GM18499 (cell line): ENCODE measurements at regions not wholly inside any gene's neighbourhood (a gene's known extent, or its start where the extent isn't known, plus 50 kb on each side); places are given as distances from the start of the nearest gene placed in this dataset.
"Not testable (repeated sequence)": the region's sequence is repeated elsewhere in the genome, so short reads cannot be mapped to it uniquely, and the experiment has no call there.

Source experiments
- ATAC-seq: cut with Tn5 transposase; IDR thresholded peaks from one replicate; pipeline ENCODE4 v1.9.1; 2021; ENCODE audit warnings: moderate number of reproducible peaks; ENCODE audit not compliant: insufficient read depth, unreplicated experiment

- no peak for ATAC-seq
Measured at GRCh38 chr1:194080826-194081225, 894.4 kb upstream of the B3GALT2 start.

DNA sequence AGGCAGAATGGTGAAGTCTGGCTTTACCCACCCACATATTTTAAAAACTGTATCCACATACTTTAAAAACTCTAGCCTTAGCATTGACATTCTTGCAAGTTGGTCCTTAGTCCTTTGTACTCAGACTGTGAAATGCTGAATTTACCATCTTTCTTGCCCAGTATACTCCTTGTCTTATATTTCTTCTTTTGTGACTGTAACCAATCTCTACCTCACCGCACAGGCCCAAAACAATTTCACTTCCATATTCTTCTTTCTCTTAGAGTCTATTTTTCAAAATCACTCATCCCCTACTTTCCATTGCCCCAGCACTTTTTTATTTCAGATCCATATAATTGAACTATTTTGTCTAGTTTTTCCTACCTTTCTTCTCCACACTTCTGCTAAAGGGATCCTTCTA is 892.4 kb upstream of the B3GALT2 start:
- ATAC-seq: peak; percentile 87

DNA sequence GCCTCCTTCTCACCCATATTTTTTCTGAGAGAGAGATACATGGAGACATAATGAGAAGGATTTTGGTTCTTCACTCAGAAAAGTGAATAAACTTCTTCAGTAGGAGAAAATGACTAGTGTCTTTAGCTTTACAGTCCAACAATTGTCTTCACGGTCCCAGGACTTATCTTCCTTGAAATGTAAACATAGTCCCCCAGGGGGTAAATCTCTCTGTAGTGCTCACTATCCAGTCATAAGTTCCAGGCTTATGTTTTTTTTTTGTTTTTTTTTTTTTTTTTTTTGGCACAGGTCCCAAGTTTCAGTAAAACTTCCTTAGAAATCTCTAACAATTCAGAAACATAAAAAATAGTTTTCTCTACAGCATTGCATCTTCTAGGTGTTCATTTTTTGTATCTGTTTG is 890.2 kb upstream of the B3GALT2 start:
- ATAC-seq: no peak

- ATAC-seq: no peak
Measured at GRCh38 chr1:194073833-194074232, 887.4 kb upstream of the B3GALT2 start.

GRCh38 chr1:194071205-194071604 is 884.8 kb upstream of the B3GALT2 start:
- no peak for ATAC-seq

GRCh38 chr1:194069831-194070218 is 883.4 kb upstream of the B3GALT2 start:
- ATAC-seq: no peak

GRCh38 chr1:194069168-194069830 is 882.9 kb upstream of the B3GALT2 start:
- ATAC-seq: no peak

GRCh38 chr1:194068446-194069167 is 882.2 kb upstream of the B3GALT2 start:
- ATAC-seq: no peak

DNA sequence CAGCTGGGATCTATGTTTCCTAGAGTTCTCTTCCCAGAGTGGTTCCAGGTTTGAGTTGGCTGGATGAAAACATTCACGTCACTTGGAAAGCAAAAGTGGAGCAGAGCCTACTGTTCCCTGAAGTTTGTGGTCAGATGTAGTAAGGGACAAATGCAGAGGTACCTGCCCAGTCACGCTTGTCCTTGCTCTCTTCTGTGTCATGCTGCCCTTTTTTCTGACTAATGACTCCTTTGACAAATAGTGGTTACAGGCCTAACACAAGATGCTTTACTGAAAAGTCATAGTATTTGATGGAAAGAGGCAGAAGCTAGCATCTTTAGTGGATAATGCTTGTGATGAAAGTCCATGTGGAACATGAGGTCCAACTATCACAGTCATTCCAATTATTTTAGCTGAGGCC is 881.4 kb upstream of the B3GALT2 start:
- ATAC-seq: no peak

- ATAC-seq: no peak
Measured at GRCh38 chr1:194062962-194063361, 876.5 kb upstream of the B3GALT2 start.

- ATAC-seq: no peak
Measured at GRCh38 chr1:194062526-194062925, 876.1 kb upstream of the B3GALT2 start.

- ATAC-seq: no peak
Measured at GRCh38 chr1:194060481-194060880, 874.1 kb upstream of the B3GALT2 start.

GRCh38 chr1:194058268-194058667 is 871.9 kb upstream of the B3GALT2 start:
- ATAC-seq: not testable (repeated sequence)

DNA sequence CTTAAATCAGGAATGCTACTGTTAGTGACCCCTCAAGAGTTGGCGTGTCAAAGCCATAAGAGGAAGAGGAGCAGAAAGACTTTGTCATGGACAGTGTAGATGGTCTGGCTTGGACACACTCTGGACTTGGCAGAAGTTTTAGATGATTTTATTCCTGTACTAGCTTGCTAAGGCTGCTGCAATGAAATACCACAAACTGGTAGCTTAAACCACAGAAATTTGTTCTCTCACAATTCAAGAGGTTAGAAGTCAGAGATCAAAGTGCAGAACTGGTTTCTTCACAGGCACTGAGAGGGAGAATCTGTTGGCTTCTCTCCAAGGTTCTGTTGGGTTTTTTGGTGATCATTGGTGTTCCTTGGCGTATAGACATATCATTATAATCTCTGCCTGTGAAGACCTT is 869.8 kb upstream of the B3GALT2 start:
- ATAC-seq: no peak

DNA sequence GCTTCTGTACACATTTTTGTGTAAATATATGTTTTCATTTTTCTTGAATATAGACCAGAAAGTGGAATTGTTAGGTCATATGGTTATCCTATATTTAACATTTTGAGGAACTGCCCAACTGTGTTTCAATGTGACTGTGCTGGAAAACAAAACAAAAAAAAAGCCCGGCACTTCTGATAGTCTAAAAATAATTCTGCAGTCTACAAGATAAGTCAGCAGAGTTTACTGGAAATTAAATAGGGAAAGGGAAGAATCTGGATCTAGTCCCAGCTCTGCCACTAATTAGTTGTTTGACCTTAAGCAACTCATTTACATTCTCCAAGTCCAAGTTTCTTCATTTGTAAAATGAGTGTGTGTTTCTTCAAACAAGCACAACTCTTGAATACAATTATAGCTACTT is 869.1 kb upstream of the B3GALT2 start:
- no peak for ATAC-seq

DNA sequence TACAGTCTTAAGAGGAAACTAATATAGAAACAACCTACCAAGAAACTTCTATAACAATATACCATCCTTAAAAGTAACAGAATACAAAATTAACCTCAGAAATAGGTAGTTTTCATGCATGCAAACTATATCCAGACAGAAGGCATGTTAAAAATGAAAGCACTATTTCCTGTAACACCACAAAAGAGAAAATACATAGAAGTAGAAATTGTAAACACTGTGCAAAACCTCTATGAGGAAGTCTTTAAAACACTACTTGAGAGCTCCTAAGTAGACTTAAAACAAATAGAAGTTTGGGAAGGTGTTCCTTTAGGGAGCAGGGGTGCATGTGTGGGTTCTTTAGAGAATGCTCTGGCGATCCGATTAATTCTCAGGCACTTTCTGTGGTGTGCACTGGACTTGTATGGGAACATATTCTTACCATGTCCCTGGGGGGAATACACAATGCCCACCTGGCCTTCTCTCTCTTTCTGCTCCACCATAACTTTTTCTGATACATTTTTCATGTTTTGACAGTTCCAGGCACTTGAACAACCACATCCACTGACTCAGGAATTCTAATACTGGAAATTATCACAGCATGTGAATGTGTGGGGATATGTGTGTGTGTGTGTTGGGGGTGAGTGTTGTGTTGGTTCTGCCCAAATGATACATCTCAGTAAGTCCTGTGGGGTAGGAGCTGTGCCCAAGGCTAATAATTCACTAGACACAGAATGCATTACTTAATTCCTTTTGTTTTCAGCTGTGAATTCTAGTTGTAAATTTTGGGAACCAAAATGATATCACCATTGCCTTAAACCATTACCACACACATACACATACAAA is 866.3 kb upstream of the B3GALT2 start:
- ATAC-seq: peak; percentile 84

DNA sequence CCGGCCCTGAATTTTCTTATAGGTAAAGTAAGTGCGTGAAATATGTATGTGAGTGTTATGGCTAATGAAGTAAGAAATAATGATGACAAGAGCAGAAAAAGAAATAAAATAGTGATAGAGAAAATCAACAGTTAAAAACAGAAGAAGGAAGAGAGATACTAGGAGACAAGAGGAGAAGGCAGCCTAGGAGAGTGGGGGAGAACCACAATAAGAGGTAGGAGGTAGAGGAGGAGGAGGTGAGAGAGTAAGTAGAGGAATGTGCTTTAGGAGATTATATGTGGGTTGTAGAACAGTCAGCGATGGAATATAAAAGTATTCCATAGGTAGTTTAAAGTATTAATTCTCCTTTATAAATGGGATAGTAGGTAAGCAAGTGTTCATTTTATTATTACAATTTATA is 861.5 kb upstream of the B3GALT2 start:
- no peak for ATAC-seq

DNA sequence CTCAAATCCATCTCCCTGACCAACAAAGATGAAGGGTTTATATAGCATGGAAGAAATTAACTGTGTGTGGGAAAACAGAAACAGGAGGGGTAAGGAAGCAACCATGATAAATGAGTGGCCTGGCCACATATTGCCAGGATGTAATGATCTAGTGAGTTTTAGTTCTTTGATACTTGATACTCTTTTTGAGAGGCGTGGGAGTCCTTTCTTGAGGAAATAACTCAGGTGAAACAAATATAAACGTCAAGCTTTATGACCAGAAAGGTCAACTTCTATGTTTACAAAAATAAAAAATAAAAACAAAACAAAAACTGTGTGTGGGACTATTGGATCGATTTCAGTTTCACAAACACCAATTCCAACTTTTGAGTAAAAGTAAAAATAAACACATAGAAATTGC is 860.8 kb upstream of the B3GALT2 start:
- ATAC-seq: no peak

DNA sequence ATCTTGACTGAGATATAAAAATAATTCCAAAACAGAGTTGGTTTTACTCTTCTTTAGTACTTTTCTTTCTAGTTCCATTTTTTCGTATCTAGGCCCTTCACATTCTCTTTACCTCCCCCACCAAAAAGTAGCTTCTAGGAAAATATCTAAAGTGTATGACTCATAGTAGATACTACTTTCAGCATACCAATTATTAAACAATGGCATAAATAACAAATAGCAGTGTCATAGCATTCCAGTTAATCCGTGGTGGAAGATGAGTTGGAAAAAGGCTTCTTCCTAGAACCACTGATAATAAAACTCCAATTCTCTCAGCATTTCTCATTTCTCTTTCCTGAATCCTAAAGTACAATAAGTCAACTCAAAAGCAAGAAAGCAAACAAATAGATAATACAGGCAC is 859.0 kb upstream of the B3GALT2 start:
- ATAC-seq: no peak

DNA sequence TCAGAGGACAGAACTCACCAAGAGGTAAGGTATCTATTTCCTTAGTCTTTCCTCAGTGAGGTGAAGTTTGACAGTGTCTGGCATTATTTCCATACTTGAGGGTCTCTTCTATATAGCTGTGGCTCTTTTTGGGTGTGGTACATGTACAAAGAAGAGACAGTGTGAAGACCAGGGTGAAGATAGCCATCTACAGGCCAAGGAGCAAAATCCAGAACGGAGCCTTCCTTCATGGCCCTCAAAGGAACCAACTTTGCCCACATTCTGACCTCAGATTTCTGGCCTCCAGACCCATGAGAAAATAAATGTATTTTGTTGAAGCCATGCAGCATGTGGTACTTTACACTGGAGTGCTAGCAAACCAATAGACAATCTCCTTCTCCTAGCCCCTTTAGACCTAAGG is 858.5 kb upstream of the B3GALT2 start:
- ATAC-seq: no peak
